Neuronal stem cell (in vitro differentiated cells): ENCODE measurements at regions not wholly inside any gene's neighbourhood (a gene's known extent, or its start where the extent isn't known, plus 50 kb on each side); places are given as distances from the start of the nearest gene placed in this dataset.

Experiments used
- DNase-seq: peaks from one replicate; pipeline ENCODE4 v3.0.0-alpha.2; 2013; ENCODE audit warnings: low spot score
- H2AFZ ChIP-seq: one replicate; pipeline ENCODE4 v1.6.1; 2013; ENCODE audit warnings: mild to moderate bottlenecking, low read length, inconsistent platforms
- H2AK5ac ChIP-seq: 2 replicates; pipeline ENCODE4 v1.6.1; 2013; ENCODE audit warnings: low read depth, mild to moderate bottlenecking, inconsistent platforms, low read length, moderate library complexity, mixed read lengths
- H2BK120ac ChIP-seq: 2 replicates; pipeline ENCODE4 v1.6.1; 2013; ENCODE audit warnings: low read depth, mild to moderate bottlenecking, inconsistent platforms, low read length, moderate library complexity, mixed read lengths
- H2BK12ac ChIP-seq: one replicate; pipeline ENCODE4 v1.6.1; 2013; ENCODE audit warnings: low read length, inconsistent platforms
- H2BK15ac ChIP-seq: 2 replicates; pipeline ENCODE4 v1.6.1; 2013; ENCODE audit warnings: mild to moderate bottlenecking, low read length, inconsistent platforms, mixed read lengths
- H2BK5ac ChIP-seq: one replicate; pipeline ENCODE4 v1.6.1; 2013; ENCODE audit warnings: inconsistent platforms, mild to moderate bottlenecking, low read length, moderate library complexity
- H3K14ac ChIP-seq: one replicate; pipeline ENCODE4 v1.6.1; 2013; ENCODE audit warnings: low read length, inconsistent platforms
- H3K18ac ChIP-seq: 2 replicates; pipeline ENCODE4 v1.6.1; 2013; ENCODE audit warnings: low read length, inconsistent platforms
- H3K23ac ChIP-seq: 2 replicates; pipeline ENCODE4 v1.6.1; 2013; ENCODE audit warnings: low read depth, mild to moderate bottlenecking, mixed read lengths, low read length, inconsistent platforms; ENCODE audit not compliant: poor library complexity
- H3K27ac ChIP-seq: replicated peaks from 3 replicates; pipeline ENCODE4 v1.5.1; 2013; ENCODE audit warnings: low read length, inconsistent platforms
- H3K27me3 ChIP-seq, 3 experiments: 2 replicates each; pipeline ENCODE4 v1.6.1; 2013; ENCODE audit warnings: low read length in 3 of 3, mild to moderate bottlenecking in 2 of 3, inconsistent platforms in 1 of 3, low read depth in 1 of 3, mixed read lengths in 1 of 3, moderate library complexity in 1 of 3; ENCODE audit not compliant: control insufficient read depth in 3 of 3, insufficient read depth in 3 of 3
- H3K36me3 ChIP-seq, 2 donors: replicated peaks in 1 of 2; 2 replicates each; pipeline ENCODE4 v1.6.1; 2013; ENCODE audit warnings: low read length in 2 of 2; ENCODE audit not compliant: control insufficient read depth in 2 of 2, insufficient read depth in 2 of 2
- H3K4ac ChIP-seq: 2 replicates; pipeline ENCODE4 v1.6.1; 2013; ENCODE audit warnings: inconsistent platforms, mild to moderate bottlenecking, low read length, moderate library complexity
- H3K4me1 ChIP-seq, 2 donors: 1 replicate in 1 of 2; 2 replicates in 1 of 2; pipeline ENCODE4 v1.6.1; 2013; ENCODE audit warnings: low read length in 2 of 2, low read depth in 1 of 2; ENCODE audit not compliant: control insufficient read depth in 2 of 2, insufficient read depth in 1 of 2
- H3K4me2 ChIP-seq: one replicate; pipeline ENCODE4 v1.6.1; 2013; ENCODE audit warnings: mild to moderate bottlenecking, low read length, inconsistent platforms; ENCODE audit not compliant: insufficient read depth, poor library complexity, severe bottlenecking
- H3K4me3 ChIP-seq, 2 donors: 2 replicates each; pipeline ENCODE4 v1.5.1; 2013; ENCODE audit warnings: low read length in 2 of 2, mild to moderate bottlenecking in 2 of 2, inconsistent platforms in 1 of 2, moderate library complexity in 1 of 2
- H3K79me1 ChIP-seq: one replicate; pipeline ENCODE4 v1.6.1; 2013; ENCODE audit warnings: low read depth, mild to moderate bottlenecking, inconsistent platforms, low read length, moderate library complexity
- H3K9ac ChIP-seq: one replicate; pipeline ENCODE4 v1.6.1; 2013; ENCODE audit warnings: mild to moderate bottlenecking, low read depth, low read length, inconsistent platforms; ENCODE audit not compliant: poor library complexity
- H3K9me3 ChIP-seq, 2 donors: replicated peaks in 1 of 2; 2 replicates each; pipeline versions ENCODE3 to v1.6.1; 2013; ENCODE audit warnings: low read length in 2 of 2, mild to moderate bottlenecking in 2 of 2, inconsistent platforms in 1 of 2, low read depth in 1 of 2, mixed read lengths in 1 of 2, moderate library complexity in 1 of 2; ENCODE audit not compliant: control insufficient read depth in 2 of 2, insufficient read depth in 1 of 2
- H4K8ac ChIP-seq: one replicate; pipeline ENCODE4 v1.6.1; 2013; ENCODE audit warnings: low read depth, mild to moderate bottlenecking, inconsistent platforms, low read length, moderate library complexity
- H4K91ac ChIP-seq: one replicate; pipeline ENCODE4 v1.6.1; 2013; ENCODE audit warnings: low read length, low read depth, mild to moderate bottlenecking, inconsistent platforms; ENCODE audit not compliant: poor library complexity
- WGBS, 2 donors: extraction: QIAGEN DNeasy Blood & Tissue Kit; methylation state at CpG; one replicate each; pipeline ENCODE4 v1.1.7; 2013; ENCODE audit warnings: missing lambda C conversion rate in 2 of 2, mixed read lengths in 1 of 2; ENCODE audit not compliant: insufficient read length in 2 of 2, insufficient replicate concordance in 1 of 2; ENCODE audit errors: extremely low coverage in 2 of 2; 5-methylcytosine and 5-hydroxymethylcytosine counted together

DNA sequence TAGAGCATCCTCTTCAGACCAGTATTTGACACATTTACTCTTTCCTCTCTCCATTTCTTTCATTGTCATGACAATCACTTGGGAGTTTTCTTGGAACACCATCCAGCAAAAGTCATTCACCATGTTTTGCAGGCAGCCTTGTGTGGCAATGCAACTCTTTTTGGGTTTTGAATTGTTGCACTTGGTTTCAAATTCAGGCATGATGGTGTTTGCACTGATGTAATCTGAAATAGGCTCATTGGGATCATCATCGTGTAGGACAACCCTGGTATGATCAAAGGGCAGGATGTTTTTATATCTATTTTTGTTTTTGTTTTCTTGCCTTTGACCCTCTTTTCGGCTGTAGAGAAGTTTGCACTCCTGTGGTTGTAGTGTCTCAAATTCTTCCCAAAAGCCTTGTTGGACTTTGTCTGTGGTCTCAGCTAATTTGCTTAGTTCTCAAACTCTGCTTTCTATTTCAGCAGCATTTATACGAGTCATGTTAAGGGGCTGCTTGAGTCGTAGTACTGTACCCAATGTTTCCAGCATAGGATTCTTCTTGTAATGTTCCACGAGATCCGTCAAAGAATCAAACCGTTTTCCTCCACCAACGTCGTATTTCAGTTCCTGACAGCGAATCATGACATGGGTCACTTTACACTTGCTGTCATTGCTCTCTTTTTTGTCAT is 160.8 kb upstream of the TNFAIP3 start:
- H3K4me3 ChIP-seq: no peak overlapping the region
- H3K4ac ChIP-seq: no peak overlapping the region
- no peak overlapping the region for H3K23ac ChIP-seq
- no peak overlapping the region for H2BK12ac ChIP-seq
- no CpG with 5 or more reads among the region's 10 CpGs for WGBS, 2 donors
- no peak overlapping the region for H4K91ac ChIP-seq
- no peak overlapping the region for H2BK5ac ChIP-seq
- no peak overlapping the region for H3K14ac ChIP-seq
- DNase-seq: no peak
- H3K9me3 ChIP-seq: peaks cover 0 to 3% of the 10 kb centered on the region in 2 donors
- H3K36me3 ChIP-seq: no peaks in the 10 kb centered on the region
- no peak overlapping the region for H2BK120ac ChIP-seq
- H3K4me2 ChIP-seq: no peak overlapping the region
- H4K8ac ChIP-seq: no peak overlapping the region
- no peak overlapping the region for H3K27ac ChIP-seq
- no peak overlapping the region for H2AFZ ChIP-seq
- no peak overlapping the region for H3K18ac ChIP-seq
- no peak overlapping the region for H2BK15ac ChIP-seq
- no peak overlapping the region for H2AK5ac ChIP-seq
- H3K4me1 ChIP-seq: no peaks in the 10 kb centered on the region
- no peak overlapping the region for H3K9ac ChIP-seq
- H3K27me3 ChIP-seq: peaks cover 0 to 15% (median 0%) of the 10 kb centered on the region in 3 experiments
- no peaks in the 10 kb centered on the region for H3K79me1 ChIP-seq

DNA sequence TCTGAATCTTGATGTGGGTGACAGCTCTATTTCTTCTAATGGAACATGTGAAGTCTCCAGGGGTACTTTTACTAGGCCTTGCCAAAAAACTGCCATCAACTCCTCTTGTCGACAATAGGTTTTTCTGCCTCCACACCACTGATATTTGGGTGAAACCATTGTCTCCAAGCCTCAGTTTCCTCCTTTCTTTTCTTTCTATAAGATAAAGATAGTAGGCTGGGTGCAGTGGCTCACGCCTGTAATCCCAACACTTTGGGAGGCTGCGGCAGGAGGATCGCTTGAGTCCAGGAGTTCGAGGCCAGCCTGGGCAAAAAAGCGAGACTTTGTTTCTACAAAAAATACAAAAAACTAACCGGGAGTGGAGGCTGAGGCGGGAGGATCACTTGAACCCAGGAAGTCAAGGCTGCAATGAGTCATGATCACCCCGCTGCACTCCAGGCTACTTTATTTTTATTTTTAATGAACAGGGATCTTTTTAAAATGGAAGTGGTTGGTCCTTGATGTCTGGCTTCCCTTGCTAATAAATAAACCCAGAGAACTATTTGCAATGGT is 159.9 kb upstream of the TNFAIP3 start:
- H4K8ac ChIP-seq: no peak overlapping the region
- H3K23ac ChIP-seq: no peak overlapping the region
- DNase-seq: no peak
- no peaks in the 10 kb centered on the region for H3K79me1 ChIP-seq
- H2BK15ac ChIP-seq: no peak overlapping the region
- peaks cover 0 to 2% of the 10 kb centered on the region in 2 donors for H3K9me3 ChIP-seq
- no CpG with 5 or more reads among the region's 9 CpGs for WGBS, 2 donors
- H3K14ac ChIP-seq: no peak overlapping the region
- no peak overlapping the region for H2BK5ac ChIP-seq
- H3K27ac ChIP-seq: no peak overlapping the region
- H3K9ac ChIP-seq: no peak overlapping the region
- no peak overlapping the region for H4K91ac ChIP-seq
- no peak overlapping the region for H3K4me3 ChIP-seq
- no peaks in the 10 kb centered on the region for H3K4me1 ChIP-seq
- no peak overlapping the region for H2BK120ac ChIP-seq
- H2AK5ac ChIP-seq: no peak overlapping the region
- H3K4ac ChIP-seq: no peak overlapping the region
- no peak overlapping the region for H2AFZ ChIP-seq
- H3K36me3 ChIP-seq: no peaks in the 10 kb centered on the region
- H3K4me2 ChIP-seq: no peak overlapping the region
- no peak overlapping the region for H3K18ac ChIP-seq
- no peak overlapping the region for H2BK12ac ChIP-seq
- peaks cover 0 to 6% (median 0%) of the 10 kb centered on the region in 3 experiments for H3K27me3 ChIP-seq

DNA sequence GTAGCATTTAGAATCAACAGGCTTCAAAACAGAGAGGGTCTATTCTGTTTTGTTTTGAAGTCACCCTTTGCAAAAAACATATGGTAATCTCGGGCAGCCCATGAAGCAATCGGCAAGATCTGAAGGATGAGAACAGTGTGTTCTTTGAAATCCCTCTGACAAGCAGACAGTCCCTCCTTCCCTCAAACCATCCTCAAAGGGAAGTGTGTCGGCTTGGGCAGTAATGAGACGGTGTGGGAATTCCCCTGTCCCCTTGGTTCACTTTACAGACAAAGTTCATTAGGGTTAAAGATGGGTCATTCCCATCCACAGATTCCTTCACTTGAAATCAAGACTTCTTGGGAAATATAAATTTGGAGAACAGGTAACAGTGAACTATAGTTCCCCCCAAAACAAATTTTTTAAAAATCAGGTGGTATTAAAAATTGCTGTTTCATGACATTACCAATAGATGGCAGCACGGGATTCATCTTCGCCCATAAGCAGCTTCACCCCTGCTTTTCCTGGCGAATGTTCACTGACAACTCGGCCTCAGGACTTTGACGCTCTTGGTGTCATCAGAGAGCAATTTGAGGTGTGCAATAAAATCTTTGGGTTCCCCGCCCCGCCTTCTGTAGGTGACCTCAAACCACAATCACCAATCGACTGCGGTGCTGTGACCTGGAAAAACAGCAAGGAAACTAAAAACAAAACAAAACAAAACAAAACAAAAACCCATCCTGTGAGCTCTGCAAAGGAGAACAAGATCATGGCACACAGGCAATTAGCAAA is 159.3 kb upstream of the TNFAIP3 start:
- Histone ChIP-seq H3K4me2 (no peak overlapping the region), H2BK12ac (no peak overlapping the region), H2AK5ac (no peak overlapping the region), H3K9ac (no peak overlapping the region), H3K4me1 (no peaks in the 10 kb centered on the region), H3K27me3 (peaks cover 0 to 6% (median 0%) of the 10 kb centered on the region in 3 experiments), H2BK5ac (no peak overlapping the region), H4K8ac (no peak overlapping the region), H2BK15ac (no peak overlapping the region), H3K4ac (no peak overlapping the region), H3K27ac (no peak overlapping the region), H3K79me1 (no peaks in the 10 kb centered on the region), H3K14ac (no peak overlapping the region), H2BK120ac (no peak overlapping the region), H4K91ac (no peak overlapping the region), H2AFZ (peak overlapping the region; percentile 39), H3K23ac (no peak overlapping the region), H3K36me3 (no peaks in the 10 kb centered on the region), H3K18ac (no peak overlapping the region), H3K4me3 (no peak overlapping the region), H3K9me3 (peaks cover 0 to 2% of the 10 kb centered on the region in 2 donors)
- no CpG with 5 or more reads among the region's 13 CpGs for WGBS, 2 donors
- peak; percentile 24 for DNase-seq

DNA sequence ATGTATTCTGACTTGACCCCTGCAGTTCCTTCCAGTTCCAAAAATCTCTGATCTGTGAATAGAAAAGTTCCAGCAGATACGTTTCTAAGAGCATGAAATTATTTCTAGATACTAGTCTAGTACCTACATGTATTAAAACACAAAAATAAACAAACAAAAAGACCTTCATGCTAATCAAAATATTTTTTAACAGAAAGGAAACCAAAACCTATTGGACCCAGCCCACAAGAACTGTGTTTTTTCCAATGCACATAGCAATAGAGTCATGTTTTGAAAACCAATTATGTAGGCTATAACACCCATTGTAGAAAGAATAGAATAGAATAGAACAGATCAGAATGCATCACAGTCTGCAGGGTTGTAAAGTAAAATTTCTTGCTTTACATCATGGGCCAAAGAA is 158.6 kb upstream of the TNFAIP3 start:
- H3K27ac ChIP-seq: no peak overlapping the region
- no peak overlapping the region for H2AFZ ChIP-seq
- H3K9me3 ChIP-seq: peaks cover 0 to 2% of the 10 kb centered on the region in 2 donors
- no peaks in the 10 kb centered on the region for H3K36me3 ChIP-seq
- H2BK12ac ChIP-seq: no peak overlapping the region
- H3K9ac ChIP-seq: no peak overlapping the region
- H3K79me1 ChIP-seq: no peaks in the 10 kb centered on the region
- H2AK5ac ChIP-seq: no peak overlapping the region
- H2BK15ac ChIP-seq: no peak overlapping the region
- no peak overlapping the region for H2BK5ac ChIP-seq
- H4K91ac ChIP-seq: no peak overlapping the region
- no CpG with 5 or more reads among the region's 1 CpG for WGBS, 2 donors
- H4K8ac ChIP-seq: no peak overlapping the region
- DNase-seq: no peak
- H3K4me3 ChIP-seq: no peak overlapping the region
- no peak overlapping the region for H3K14ac ChIP-seq
- H3K27me3 ChIP-seq: peaks cover 0 to 2% (median 0%) of the 10 kb centered on the region in 3 experiments
- H2BK120ac ChIP-seq: no peak overlapping the region
- no peaks in the 10 kb centered on the region for H3K4me1 ChIP-seq
- H3K23ac ChIP-seq: no peak overlapping the region
- H3K4me2 ChIP-seq: no peak overlapping the region
- no peak overlapping the region for H3K18ac ChIP-seq
- no peak overlapping the region for H3K4ac ChIP-seq
